Activated T-cell treated with anti-CD3 and anti-CD28 coated beads, Interleukin-2, amount 50 U/mL, for 24 hours (primary cell): ENCODE measurements at regions not wholly inside any gene's neighbourhood (a gene's known extent, or its start where the extent isn't known, plus 50 kb on each side); places are given as distances from the start of the nearest gene placed in this dataset.

Source experiments
- DNase-seq: peaks from one replicate; pipeline ENCODE4 v3.0.0-alpha.2; 2020
- H3K27ac Mint-ChIP-seq: 2 replicates; pipeline ENCODE4 v1.8.0; 2020; ENCODE audit warnings: mild to moderate bottlenecking, mixed read lengths
- H3K27me3 Mint-ChIP-seq: 2 replicates; pipeline ENCODE4 v1.8.0; 2020; ENCODE audit warnings: mixed read lengths
- H3K36me3 Mint-ChIP-seq: 2 replicates; pipeline ENCODE4 v1.8.0; 2020; ENCODE audit warnings: low read depth, mixed read lengths
- H3K4me1 Mint-ChIP-seq: 2 replicates; pipeline ENCODE4 v1.8.0; 2020; ENCODE audit warnings: low read depth, mixed read lengths
- H3K4me3 Mint-ChIP-seq: 2 replicates; pipeline ENCODE4 v1.8.0; 2020; ENCODE audit warnings: mild to moderate bottlenecking, moderate library complexity, mixed read lengths
- H3K9me3 Mint-ChIP-seq: 2 replicates; pipeline ENCODE4 v1.8.0; 2020; ENCODE audit warnings: mixed read lengths

DNA sequence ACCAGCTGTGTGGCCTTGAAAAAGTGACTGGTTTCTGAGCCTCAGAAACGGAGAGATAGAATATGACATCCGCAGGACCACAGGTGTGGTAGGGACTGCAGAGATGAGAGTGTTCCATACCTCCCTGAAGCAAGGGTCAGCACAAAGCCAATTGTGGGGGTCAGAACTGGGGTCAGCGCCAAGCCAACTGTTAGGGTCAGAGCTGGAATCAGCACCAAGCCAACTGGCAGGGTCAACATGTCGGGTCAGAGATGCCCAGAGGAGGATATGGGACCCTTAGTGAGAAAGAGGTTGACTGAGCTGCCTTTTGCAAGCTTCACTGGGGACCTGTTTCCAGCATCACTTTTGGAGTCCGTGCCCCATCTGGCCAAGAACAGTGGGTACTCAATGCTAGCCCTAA is 93.9 kb downstream of the MATN1 start:
- Mint-ChIP-seq H3K4me1 (no peaks in the 10 kb centered on the region), H3K27me3 (peaks cover 38% of the 10 kb centered on the region), H3K9me3 (peaks cover 5% of the 10 kb centered on the region), H3K4me3 (no peak overlapping the region), H3K36me3 (no peaks in the 10 kb centered on the region), H3K27ac (no peak overlapping the region)
- DNase-seq, result no peak

DNA sequence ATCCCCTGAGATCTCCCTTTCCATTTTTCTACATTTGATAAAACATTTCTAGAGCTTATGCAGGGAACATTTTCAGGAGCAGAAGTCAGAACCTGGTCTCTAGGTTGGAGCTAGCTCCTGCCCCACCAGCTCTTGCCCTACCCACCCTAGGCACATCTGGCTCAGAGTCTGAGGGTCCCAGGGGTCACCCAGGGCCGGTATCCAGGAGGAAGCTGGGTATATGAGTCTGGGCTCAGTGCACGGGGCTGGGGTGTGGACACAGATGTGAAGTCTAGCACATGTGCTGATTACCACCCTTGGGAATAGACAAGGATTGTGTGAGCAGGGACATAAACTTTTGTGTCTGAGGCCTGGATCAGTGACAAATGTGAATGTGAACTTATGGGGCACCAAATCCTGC is 95.4 kb downstream of the MATN1 start:
- H3K4me3 Mint-ChIP-seq, result no peak overlapping the region
- no peaks in the 10 kb centered on the region for H3K4me1 Mint-ChIP-seq
- H3K27me3 Mint-ChIP-seq, result peaks cover 38% of the 10 kb centered on the region
- no peaks in the 10 kb centered on the region for H3K36me3 Mint-ChIP-seq
- DNase-seq, result no peak
- peaks cover 17% of the 10 kb centered on the region for H3K9me3 Mint-ChIP-seq
- H3K27ac Mint-ChIP-seq, result no peak overlapping the region

DNA sequence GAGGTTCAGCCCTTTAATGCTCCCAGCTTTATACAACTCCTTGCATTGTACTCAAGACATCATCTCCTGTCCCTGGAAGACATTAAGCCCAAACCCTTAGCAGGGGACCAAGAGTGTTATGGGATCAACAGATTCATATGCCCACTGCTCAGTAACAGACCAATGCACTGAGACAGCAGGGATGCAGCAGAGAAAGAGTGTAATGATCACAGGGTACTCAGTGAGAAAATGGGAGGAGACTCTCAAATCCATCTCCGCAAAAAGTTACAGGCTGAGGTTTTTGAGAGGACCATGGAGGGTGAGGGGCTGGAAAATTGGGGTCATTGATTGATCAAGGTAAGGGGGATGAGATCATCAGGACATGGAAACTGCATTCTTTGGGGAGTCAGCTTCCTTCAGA is 96.2 kb downstream of the MATN1 start:
- no peak overlapping the region for H3K27ac Mint-ChIP-seq
- DNase-seq, result no peak

DNA sequence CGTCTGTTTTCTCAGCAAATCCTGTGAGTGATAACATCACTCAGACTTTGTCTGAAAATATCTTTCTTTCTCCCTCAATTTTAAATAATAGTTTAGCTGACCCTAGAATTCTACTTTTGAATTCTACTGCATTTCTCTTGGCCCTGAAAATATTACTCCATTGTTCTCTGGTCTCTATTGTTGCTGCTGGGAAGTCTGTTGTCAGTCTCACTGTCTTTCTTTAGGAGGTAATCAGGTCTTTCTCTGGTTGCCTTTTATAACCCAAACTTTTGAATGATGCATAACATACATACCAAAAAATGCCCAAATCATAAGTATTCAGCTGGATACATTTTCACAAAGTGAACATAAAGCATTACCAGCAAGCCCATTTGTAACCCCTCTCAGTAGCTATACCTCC is 100.0 kb downstream of the MATN1 start:
- Mint-ChIP-seq H3K27me3 (peaks cover 33% of the 10 kb centered on the region), H3K36me3 (no peaks in the 10 kb centered on the region), H3K9me3 (peaks cover 18% of the 10 kb centered on the region), H3K27ac (no peak overlapping the region), H3K4me1 (peaks cover under 1% of the 10 kb centered on the region), H3K4me3 (no peak overlapping the region)
- no peak for DNase-seq

More for the DNA sequence above, 96.2 kb downstream of the MATN1 start:
- H3K9me3 Mint-ChIP-seq, result peaks cover 18% of the 10 kb centered on the region
- no peak overlapping the region for H3K4me3 Mint-ChIP-seq
- H3K36me3 Mint-ChIP-seq, result no peaks in the 10 kb centered on the region
- H3K27me3 Mint-ChIP-seq, result peaks cover 38% of the 10 kb centered on the region
- no peaks in the 10 kb centered on the region for H3K4me1 Mint-ChIP-seq

DNA sequence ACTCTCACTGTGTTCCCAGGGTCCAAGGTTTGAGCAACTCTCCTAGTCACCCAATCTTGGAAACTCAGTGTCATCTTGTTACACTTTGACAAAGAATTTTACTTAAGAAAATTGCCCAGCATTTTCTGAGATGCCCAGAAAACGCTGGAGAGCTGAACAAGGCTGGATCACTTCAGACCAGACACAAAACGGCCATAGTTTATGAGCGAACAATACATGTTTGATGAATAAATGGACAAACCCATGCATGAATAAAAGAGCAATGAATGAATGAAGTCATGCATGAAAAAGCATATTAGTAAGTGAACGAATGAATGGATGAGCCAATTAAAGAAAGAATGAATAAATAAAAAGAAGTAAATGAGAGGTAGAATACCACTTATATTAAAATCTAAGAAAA is 103.8 kb downstream of the MATN1 start:
- peaks cover 13% of the 10 kb centered on the region for H3K9me3 Mint-ChIP-seq
- DNase-seq, result no peak
- H3K36me3 Mint-ChIP-seq, result no peaks in the 10 kb centered on the region
- H3K4me1 Mint-ChIP-seq, result peaks cover 4% of the 10 kb centered on the region
- no peak overlapping the region for H3K4me3 Mint-ChIP-seq
- no peak overlapping the region for H3K27ac Mint-ChIP-seq
- H3K27me3 Mint-ChIP-seq, result peaks cover 28% of the 10 kb centered on the region

DNA sequence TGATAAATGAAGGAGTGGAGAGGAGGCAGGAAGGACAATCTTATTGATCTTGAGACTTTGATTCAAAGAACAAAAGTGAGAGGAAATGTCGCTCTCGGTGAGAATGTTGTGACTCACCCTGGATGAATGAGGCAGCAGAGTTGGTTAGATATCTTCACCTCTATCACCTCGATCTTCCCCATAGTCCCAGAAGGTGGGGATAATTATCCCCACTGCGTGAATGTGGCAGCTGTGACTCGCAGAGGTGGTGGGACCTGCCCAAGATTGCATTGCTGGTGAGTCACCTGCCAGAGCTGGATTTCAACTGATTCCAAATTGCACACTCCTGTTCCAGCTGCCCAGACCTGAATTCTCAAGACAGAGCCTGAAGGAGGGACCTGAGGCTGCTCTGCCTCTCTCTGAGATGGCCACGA is 105.0 kb downstream of the MATN1 start:
- Mint-ChIP-seq H3K9me3 (peaks cover 4% of the 10 kb centered on the region), H3K27ac (no peak overlapping the region), H3K36me3 (no peaks in the 10 kb centered on the region), H3K4me3 (no peak overlapping the region), H3K27me3 (peaks cover 28% of the 10 kb centered on the region), H3K4me1 (peaks cover 4% of the 10 kb centered on the region)
- no peak for DNase-seq

DNA sequence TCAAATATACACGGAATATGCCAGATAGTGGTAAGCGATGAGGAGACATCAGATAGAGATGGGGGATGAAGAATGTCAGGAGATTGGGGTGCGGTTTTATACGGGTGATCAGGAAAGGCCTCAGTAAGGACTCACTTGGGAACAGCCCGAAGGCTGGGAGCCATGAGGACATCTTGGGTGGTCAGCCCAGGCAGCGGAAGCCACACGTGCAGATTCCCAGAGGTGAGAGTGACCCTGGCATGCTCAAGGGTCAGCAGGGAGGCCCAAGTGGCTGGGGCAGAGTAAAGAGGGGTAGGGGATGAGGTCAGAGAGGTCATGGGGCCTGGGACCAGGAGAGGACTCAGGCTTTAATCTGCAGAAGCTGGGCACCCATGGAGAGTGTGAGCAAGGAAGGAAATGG is 106.6 kb downstream of the MATN1 start:
- no peaks in the 10 kb centered on the region for H3K36me3 Mint-ChIP-seq
- peaks cover 29% of the 10 kb centered on the region for H3K27me3 Mint-ChIP-seq
- peaks cover 4% of the 10 kb centered on the region for H3K4me1 Mint-ChIP-seq
- no peak overlapping the region for H3K4me3 Mint-ChIP-seq
- DNase-seq, result no peak
- H3K27ac Mint-ChIP-seq, result no peak overlapping the region
- no peaks in the 10 kb centered on the region for H3K9me3 Mint-ChIP-seq

DNA sequence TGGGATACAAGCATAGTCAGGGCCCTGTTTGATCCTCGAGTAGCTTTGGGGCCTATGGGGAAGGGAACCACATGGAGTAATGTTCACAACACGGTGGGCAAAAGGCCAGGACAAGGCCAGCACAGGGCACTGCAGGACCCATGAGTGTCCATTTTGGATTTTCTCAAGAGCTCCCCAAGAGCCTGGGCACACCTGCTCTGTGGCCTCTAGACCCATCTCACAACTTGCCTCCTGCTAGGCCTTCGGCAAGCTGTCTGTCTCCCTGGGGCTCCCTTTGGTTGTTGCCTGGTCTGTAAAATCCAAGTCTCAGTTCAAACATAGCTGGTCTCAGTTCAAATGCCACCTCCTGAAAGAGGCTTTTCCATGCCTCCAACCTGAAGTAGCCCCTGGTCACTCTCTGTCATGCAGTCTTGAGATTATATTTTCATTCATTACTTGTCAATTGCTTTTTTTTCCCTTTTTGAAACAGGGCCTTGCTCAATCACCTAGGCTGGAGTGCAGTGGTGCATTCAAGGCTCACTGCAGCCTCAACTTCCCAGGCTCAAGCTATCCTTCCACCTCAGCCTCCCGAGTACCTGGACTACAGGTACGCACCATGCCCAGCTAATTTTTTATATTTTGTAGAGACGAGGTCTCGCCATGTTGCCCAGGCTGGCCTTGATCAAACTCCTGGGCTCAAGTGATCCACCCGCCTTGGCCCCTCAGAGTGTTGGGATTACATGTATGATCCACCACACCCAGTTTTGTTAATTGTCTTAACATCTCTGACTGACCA is 107.4 kb downstream of the MATN1 start:
- peaks cover 29% of the 10 kb centered on the region for H3K27me3 Mint-ChIP-seq
- no peaks in the 10 kb centered on the region for H3K36me3 Mint-ChIP-seq
- H3K4me1 Mint-ChIP-seq, result peaks cover 4% of the 10 kb centered on the region
- no peak overlapping the region for H3K4me3 Mint-ChIP-seq
- no peak overlapping the region for H3K27ac Mint-ChIP-seq
- no peaks in the 10 kb centered on the region for H3K9me3 Mint-ChIP-seq
- no peak for DNase-seq

DNA sequence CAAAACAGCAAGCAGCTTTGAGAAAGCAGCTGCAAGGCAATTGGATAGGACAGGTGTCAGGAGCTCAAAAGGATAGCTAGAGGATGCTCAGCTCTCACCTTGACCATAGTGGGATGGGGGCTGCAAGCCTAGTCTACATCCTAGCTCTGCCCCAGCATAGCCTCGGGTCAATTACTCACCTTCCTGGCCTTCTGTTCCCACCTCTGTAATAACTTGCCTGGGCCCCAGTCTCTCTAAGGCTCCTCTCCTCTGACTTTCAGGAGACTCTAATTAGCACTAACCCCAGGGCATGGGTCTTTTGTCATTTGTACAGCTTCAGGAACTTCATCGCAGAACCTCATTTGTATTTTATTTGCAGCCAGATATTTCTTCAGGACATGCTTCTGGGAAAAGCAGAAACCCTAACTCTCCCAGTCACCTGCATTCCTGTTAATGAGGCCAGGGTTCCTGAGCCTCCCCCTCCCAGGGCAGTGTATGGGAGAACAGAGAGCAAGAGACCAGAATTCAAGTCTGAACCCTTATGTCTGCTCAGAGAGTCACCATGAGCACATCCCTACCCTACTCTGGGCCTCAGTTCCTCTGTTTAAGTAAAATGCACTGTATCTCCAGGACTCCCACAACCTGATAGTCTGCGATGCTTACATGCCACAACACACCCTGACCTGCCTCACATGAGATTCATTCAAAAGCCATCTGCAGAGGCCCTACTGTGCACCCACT is 108.1 kb downstream of the MATN1 start:
- H3K27ac Mint-ChIP-seq, result no peak overlapping the region
- no peak for DNase-seq
- no peak overlapping the region for H3K4me3 Mint-ChIP-seq
- H3K4me1 Mint-ChIP-seq, result peaks cover 4% of the 10 kb centered on the region
- no peaks in the 10 kb centered on the region for H3K9me3 Mint-ChIP-seq
- H3K27me3 Mint-ChIP-seq, result peaks cover 27% of the 10 kb centered on the region
- H3K36me3 Mint-ChIP-seq, result no peaks in the 10 kb centered on the region

DNA sequence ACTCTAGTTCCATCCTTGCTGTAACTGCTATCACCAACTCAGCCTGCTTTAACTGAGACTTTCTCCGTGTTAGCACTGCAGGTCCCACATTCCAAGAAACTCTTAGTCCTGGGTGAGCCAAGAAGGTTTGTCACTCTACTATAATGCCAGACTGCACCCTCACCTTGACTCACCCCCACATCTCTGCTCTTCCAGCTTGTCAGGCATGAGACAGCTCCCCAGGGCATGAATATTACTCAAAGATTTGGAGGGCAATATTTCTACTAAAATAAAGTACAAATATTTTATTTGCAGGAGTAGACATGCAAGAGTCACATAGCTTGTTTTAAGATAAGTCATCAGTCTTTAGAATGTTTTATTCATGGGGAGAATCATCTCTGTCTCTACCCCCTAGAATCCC is 110.2 kb downstream of the MATN1 start:
- Mint-ChIP-seq H3K27me3 (peaks cover 20% of the 10 kb centered on the region), H3K27ac (no peak overlapping the region), H3K4me3 (no peak overlapping the region), H3K4me1 (peaks cover 1% of the 10 kb centered on the region), H3K9me3 (no peaks in the 10 kb centered on the region), H3K36me3 (no peaks in the 10 kb centered on the region)
- no peak for DNase-seq

DNA sequence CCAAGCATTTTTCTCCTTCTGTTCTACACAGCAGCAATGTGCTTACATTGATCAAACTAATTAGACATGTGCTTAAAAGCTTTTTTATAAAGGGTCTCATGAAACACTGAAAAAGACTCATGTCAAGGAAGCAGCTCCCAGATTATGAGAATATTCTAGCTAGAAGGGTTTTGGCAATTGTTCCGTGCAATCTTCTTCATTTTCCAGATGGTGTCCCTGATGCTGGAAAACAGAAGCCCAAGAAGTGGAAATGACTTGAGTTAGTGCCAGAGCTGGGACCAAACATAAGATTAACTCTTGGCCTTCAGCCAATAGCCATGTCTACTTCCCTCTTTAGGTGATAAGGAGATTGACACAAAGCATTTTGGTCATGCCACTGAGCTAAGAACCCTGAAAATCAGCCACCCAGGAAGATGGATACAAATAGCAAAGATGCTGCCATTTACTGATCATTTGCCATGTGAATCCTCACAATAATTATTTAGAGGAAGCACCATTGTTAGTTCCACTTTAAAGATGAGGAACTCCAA is 110.8 kb downstream of the MATN1 start:
- H3K27ac Mint-ChIP-seq, result no peak overlapping the region
- DNase-seq, result no peak
- H3K9me3 Mint-ChIP-seq, result no peaks in the 10 kb centered on the region
- H3K27me3 Mint-ChIP-seq, result peaks cover 20% of the 10 kb centered on the region
- H3K4me1 Mint-ChIP-seq, result no peaks in the 10 kb centered on the region
- no peak overlapping the region for H3K4me3 Mint-ChIP-seq
- no peaks in the 10 kb centered on the region for H3K36me3 Mint-ChIP-seq

DNA sequence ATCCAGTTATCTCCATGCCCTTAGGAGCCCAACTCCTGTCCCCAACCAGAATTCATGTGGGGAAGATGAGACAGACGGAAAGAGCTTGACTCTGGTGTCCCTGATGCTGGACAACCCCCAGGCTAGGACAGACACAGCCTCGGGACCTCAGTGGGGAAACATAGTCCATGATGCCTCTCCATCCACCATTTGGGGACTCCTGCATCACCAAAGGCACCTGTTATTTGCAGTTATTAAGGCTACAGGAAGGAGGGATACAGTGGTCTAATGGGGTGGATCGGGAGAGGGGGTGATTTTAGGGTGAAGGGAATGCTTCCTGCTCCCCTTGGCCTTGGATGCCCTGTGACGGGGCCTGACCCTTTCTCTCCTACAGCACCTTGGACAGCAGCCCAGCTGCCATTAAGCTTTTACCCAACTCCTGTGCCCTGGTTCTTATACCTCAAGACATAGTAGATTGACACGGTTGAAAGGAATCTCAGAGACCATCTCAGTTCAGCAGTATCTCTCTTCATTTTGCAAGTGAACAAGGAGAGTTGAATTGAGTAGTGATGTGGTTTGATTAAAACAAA is 111.6 kb downstream of the MATN1 start:
- H3K4me3 Mint-ChIP-seq, result no peak overlapping the region
- no peaks in the 10 kb centered on the region for H3K4me1 Mint-ChIP-seq
- H3K27ac Mint-ChIP-seq, result no peak overlapping the region
- H3K27me3 Mint-ChIP-seq, result peaks cover 20% of the 10 kb centered on the region
- H3K36me3 Mint-ChIP-seq, result no peaks in the 10 kb centered on the region
- no peak for DNase-seq
- H3K9me3 Mint-ChIP-seq, result no peaks in the 10 kb centered on the region

DNA sequence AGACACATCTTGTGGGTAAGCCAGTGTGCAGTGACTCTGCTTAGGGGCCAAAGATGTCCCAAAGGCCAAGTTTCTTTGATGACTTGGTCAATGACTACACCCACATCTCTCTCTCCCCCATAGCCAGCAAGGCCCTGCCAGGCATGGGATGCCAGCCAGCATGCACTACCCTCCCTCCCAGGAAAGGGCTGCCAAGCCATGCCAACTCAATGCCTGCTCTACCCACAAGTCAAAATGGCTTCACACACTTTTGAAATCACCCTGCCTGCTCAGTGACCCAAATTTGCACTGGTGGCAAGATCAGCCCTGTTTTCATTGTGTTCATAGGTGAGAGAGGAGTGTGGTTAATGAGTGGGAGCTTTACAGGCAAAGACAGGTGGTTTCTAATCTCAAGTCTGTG is 112.5 kb downstream of the MATN1 start:
- Mint-ChIP-seq H3K36me3 (no peaks in the 10 kb centered on the region), H3K4me1 (no peaks in the 10 kb centered on the region), H3K27ac (no peak overlapping the region), H3K27me3 (peaks cover 14% of the 10 kb centered on the region), H3K4me3 (no peak overlapping the region), H3K9me3 (no peaks in the 10 kb centered on the region)
- DNase-seq, result no peak

DNA sequence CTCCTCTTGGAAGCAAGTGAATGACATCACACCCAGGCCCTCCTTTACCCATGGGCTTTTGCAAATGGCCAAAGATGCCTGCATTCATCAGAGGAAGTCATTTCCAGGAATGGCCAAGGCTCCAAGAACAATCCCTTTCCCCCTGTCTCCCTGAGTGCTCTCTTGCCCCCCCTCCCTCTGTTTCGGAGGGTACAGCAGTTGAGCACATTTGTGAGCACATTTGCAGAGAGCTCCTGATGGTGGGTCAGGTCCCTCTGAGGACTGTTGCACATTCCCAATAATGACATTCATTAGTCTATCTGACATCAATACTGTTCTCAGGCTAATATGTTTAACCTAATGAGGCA is 113.4 kb downstream of the MATN1 start:
- Mint-ChIP-seq H3K27me3 (peaks cover 14% of the 10 kb centered on the region), H3K4me3 (no peak overlapping the region), H3K9me3 (no peaks in the 10 kb centered on the region), H3K36me3 (no peaks in the 10 kb centered on the region), H3K27ac (no peak overlapping the region), H3K4me1 (no peaks in the 10 kb centered on the region)
- DNase-seq, result no peak
